Liver (tissue), 8 donors: ENCODE measurements at regions not wholly inside any gene's neighbourhood (a gene's known extent, or its start where the extent isn't known, plus 50 kb on each side); places are given as distances from the start of the nearest gene placed in this dataset.

Source experiments
- DNase-seq: peaks from one replicate; pipeline ENCODE4 v3.0.0-alpha.2; 2017; ENCODE audit warnings: low spot score
- H3K27ac ChIP-seq, 2 donors: one replicate each; pipeline ENCODE4 v1.7.0; 2013; ENCODE audit warnings: inconsistent platforms in 2 of 2, low read length in 2 of 2, control low read depth in 1 of 2, low read depth in 1 of 2, mild to moderate bottlenecking in 1 of 2
- H3K27me3 ChIP-seq, 4 donors: one replicate each; pipeline versions ENCODE4 v1.6.1 to v1.7.0; 2013; ENCODE audit warnings: low read length in 3 of 4, inconsistent platforms in 1 of 4, mild to moderate bottlenecking in 1 of 4, moderate library complexity in 1 of 4; ENCODE audit not compliant: control insufficient read depth in 4 of 4, insufficient read depth in 4 of 4
- H3K36me3 ChIP-seq, 4 donors: one replicate each; pipeline versions ENCODE4 v1.6.1 to v1.7.0; 2013; ENCODE audit warnings: low read length in 3 of 4, mild to moderate bottlenecking in 3 of 4, low read depth in 1 of 4, moderate library complexity in 1 of 4; ENCODE audit not compliant: control insufficient read depth in 4 of 4, insufficient read depth in 3 of 4
- H3K4me1 ChIP-seq, 4 donors: one replicate each; pipeline versions ENCODE4 v1.6.1 to v1.7.0; 2013; ENCODE audit warnings: low read length in 3 of 4, mild to moderate bottlenecking in 3 of 4, moderate library complexity in 1 of 4; ENCODE audit not compliant: control insufficient read depth in 4 of 4, insufficient read depth in 4 of 4
- H3K4me3 ChIP-seq, 3 donors: one replicate each; pipeline versions ENCODE4 v1.6.1 to v1.7.0; 2013; ENCODE audit warnings: low read length in 3 of 3, control low read depth in 1 of 3, low read depth in 1 of 3, mild to moderate bottlenecking in 1 of 3
- H3K9ac ChIP-seq, 2 donors: one replicate each; pipeline ENCODE4 v1.7.0; 2013; ENCODE audit warnings: low read length in 2 of 2, mild to moderate bottlenecking in 2 of 2, moderate library complexity in 2 of 2, control low read depth in 1 of 2, low read depth in 1 of 2
- H3K9me3 ChIP-seq, 4 donors: one replicate each; pipeline versions ENCODE4 v1.6.1 to v1.7.0; 2013; ENCODE audit warnings: low read length in 3 of 4; ENCODE audit not compliant: control insufficient read depth in 4 of 4
- CTCF ChIP-seq: fragments of 150-350 bp; IDR thresholded peaks from 2 replicates; pipeline ENCODE4 v1.5.1; 2017; ENCODE audit warnings: improper control_type of control experiment, low read depth, low read length; ENCODE audit not compliant: missing input control
- EGR1 ChIP-seq, 2 donors: IDR thresholded peaks; 2 replicates each; pipeline ENCODE4 v1.6.1; 2016 to 2018; ENCODE audit warnings: antibody characterized with exemption in 2 of 2, low read depth in 2 of 2
- FOXA1 ChIP-seq: IDR thresholded peaks from 2 replicates; pipeline ENCODE4 v1.6.1; 2016; ENCODE audit warnings: antibody characterized with exemption
- FOXA2 ChIP-seq: IDR thresholded peaks from 2 replicates; pipeline ENCODE4 v1.6.1; 2016; ENCODE audit warnings: antibody characterized with exemption
- GABPA ChIP-seq, 2 donors: IDR thresholded peaks in 1 of 2; conservative IDR thresholded peaks in 1 of 2; 2 replicates each; pipeline ENCODE4 v1.6.1; 2016; ENCODE audit warnings: antibody characterized with exemption in 2 of 2, mild to moderate bottlenecking in 1 of 2, moderate library complexity in 1 of 2
- HNF4A ChIP-seq, 2 donors: conservative IDR thresholded peaks; 2 replicates each; pipeline ENCODE4 v1.6.1; 2016; ENCODE audit warnings: antibody characterized with exemption in 2 of 2, mild to moderate bottlenecking in 2 of 2
- HNF4G ChIP-seq: IDR thresholded peaks from 2 replicates; pipeline ENCODE4 v1.6.1; 2016; ENCODE audit warnings: antibody characterized with exemption
- JUND ChIP-seq, 2 donors: IDR thresholded peaks; 2 replicates each; pipeline ENCODE4 v1.6.1; 2016; ENCODE audit warnings: antibody characterized with exemption in 2 of 2
- NR2F2 ChIP-seq: IDR thresholded peaks from 2 replicates; pipeline ENCODE4 v1.6.1; 2016; ENCODE audit warnings: antibody characterized with exemption
- RAD21 ChIP-seq, 2 donors: IDR thresholded peaks; 2 replicates each; pipeline ENCODE4 v1.6.1; 2016; ENCODE audit warnings: antibody characterized with exemption in 2 of 2, mild to moderate bottlenecking in 2 of 2
- REST ChIP-seq: IDR thresholded peaks from 2 replicates; pipeline ENCODE4 v1.6.1; 2016; ENCODE audit warnings: antibody characterized with exemption, mild to moderate bottlenecking
- RXRA ChIP-seq, 2 donors: IDR thresholded peaks; 2 replicates each; pipeline ENCODE4 v1.6.1; 2017 to 2018; ENCODE audit warnings: antibody characterized with exemption in 2 of 2, mild to moderate bottlenecking in 1 of 2
- SP1 ChIP-seq: IDR thresholded peaks from 2 replicates; pipeline ENCODE4 v1.6.1; 2018; ENCODE audit warnings: antibody characterized with exemption, mild to moderate bottlenecking
- TAF1 ChIP-seq: conservative IDR thresholded peaks from 2 replicates; pipeline ENCODE4 v1.6.1; 2016; ENCODE audit warnings: antibody characterized with exemption, mild to moderate bottlenecking
- ZBTB33 ChIP-seq: IDR thresholded peaks from 2 replicates; pipeline ENCODE4 v1.6.1; 2016; ENCODE audit warnings: antibody characterized with exemption
- WGBS: extraction: QIAGEN DNeasy Blood & Tissue Kit; methylation state at CpG from one replicate; pipeline ENCODE4 v1.1.7; 2013; 5-methylcytosine and 5-hydroxymethylcytosine counted together
- TF ChIP-seq, protein P1 (sequence below): IDR thresholded peaks from 2 replicates; pipeline ENCODE4 v1.6.1; 2016; ENCODE audit warnings: antibody characterized with exemption
- TF ChIP-seq, protein P2 (sequence below): IDR thresholded peaks from 2 replicates; pipeline ENCODE4 v1.6.1; 2016; ENCODE audit warnings: antibody characterized with exemption
- donor health status: healthy.
- donor health status: healthy.
- donor health status: healthy.
- donor health status: healthy.
- donor health status: healthy.

- Histone ChIP-seq H3K27me3 (no peaks in the 10 kb centered on the region), H3K9ac (no peak overlapping the region), H3K36me3 (no peaks in the 10 kb centered on the region), H3K27ac (no peak overlapping the region), H3K9me3 (no peaks in the 10 kb centered on the region), H3K4me1 (no peaks in the 10 kb centered on the region), H3K4me3 (no peak overlapping the region)
- DNase-seq = no peak
- WGBS = 71% methylated on average over 4 of the region's 4 CpGs
- TF ChIP-seq, protein P1, sequence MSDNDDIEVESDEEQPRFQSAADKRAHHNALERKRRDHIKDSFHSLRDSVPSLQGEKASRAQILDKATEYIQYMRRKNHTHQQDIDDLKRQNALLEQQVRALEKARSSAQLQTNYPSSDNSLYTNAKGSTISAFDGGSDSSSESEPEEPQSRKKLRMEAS = no peak
- TF ChIP-seq RXRA (IDR thresholded peaks at IDR 0.05) (no peak), JUND (IDR thresholded peaks at IDR 0.05) (no peak), EGR1 (IDR thresholded peaks at IDR 0.05; ENCODE audit: low read depth in 2 of 2) (no peak), FOXA2 (no peak), NR2F2 (no peak), GABPA (IDR thresholded peaks at IDR 0.05 in 1 of 2, conservative IDR thresholded peaks at IDR 0.05 in 1 of 2) (no peak), ZBTB33 (no peak), FOXA1 (no peak), SP1 (no peak)
- TF ChIP-seq, protein P2, sequence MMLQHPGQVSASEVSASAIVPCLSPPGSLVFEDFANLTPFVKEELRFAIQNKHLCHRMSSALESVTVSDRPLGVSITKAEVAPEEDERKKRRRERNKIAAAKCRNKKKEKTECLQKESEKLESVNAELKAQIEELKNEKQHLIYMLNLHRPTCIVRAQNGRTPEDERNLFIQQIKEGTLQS = no peak
Measured at GRCh38 chr4:116501954-116502353, 583.4 kb downstream of the TRAM1L1 start.

DNA sequence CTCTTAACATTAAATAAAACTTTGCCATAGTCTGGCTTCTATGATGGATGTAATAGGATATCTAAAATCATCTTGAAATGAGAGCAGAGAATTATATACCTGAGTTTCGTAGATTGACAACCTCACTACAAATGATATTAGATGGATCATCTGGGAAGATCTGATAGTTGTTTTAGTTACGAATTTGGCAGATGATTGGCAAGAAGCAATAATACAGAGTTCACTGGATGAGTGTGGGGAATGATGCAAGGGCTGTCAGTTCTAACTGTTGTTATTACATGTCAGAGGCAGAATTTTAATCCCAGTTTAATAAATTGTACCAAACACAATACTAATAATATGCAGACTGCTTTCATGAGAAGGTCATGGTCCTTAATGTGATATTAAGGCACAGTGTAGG, 585.2 kb downstream of the TRAM1L1 start:
- Histone ChIP-seq H3K4me1 (no peaks in the 10 kb centered on the region), H3K9ac (no peak overlapping the region), H3K27me3 (no peaks in the 10 kb centered on the region), H3K36me3 (no peaks in the 10 kb centered on the region), H3K27ac (no peak overlapping the region), H3K9me3 (no peaks in the 10 kb centered on the region), H3K4me3 (no peak overlapping the region)
- DNase-seq = no peak
- TF ChIP-seq, protein P1 = no peak
- TF ChIP-seq RXRA (IDR thresholded peaks at IDR 0.05) = no peak
- WGBS = 60% methylated on average over 2 of the region's 2 CpGs

GRCh38 chr4:116489739-116490138, 595.6 kb downstream of the TRAM1L1 start:
- no peak overlapping the region for H3K4me3 ChIP-seq
- H3K27me3 ChIP-seq = no peaks in the 10 kb centered on the region
- no peak overlapping the region for H3K27ac ChIP-seq
- H3K4me1 ChIP-seq = no peaks in the 10 kb centered on the region
- no peak for DNase-seq
- H3K9ac ChIP-seq = no peak overlapping the region
- H3K36me3 ChIP-seq = no peaks in the 10 kb centered on the region
- no peaks in the 10 kb centered on the region for H3K9me3 ChIP-seq
- TF ChIP-seq HNF4G (no peak), SP1 (no peak), FOXA2 (no peak), RAD21 (IDR thresholded peaks at IDR 0.05) (no peak), REST (no peak), FOXA1 (no peak), JUND (IDR thresholded peaks at IDR 0.05) (no peak), EGR1 (IDR thresholded peaks at IDR 0.05; ENCODE audit: low read depth in 2 of 2) (no peak), CTCF (no peak), ZBTB33 (no peak), GABPA (IDR thresholded peaks at IDR 0.05 in 1 of 2, conservative IDR thresholded peaks at IDR 0.05 in 1 of 2) (no peak), HNF4A (conservative IDR thresholded peaks at IDR 0.05) (no peak), TAF1 (no peak)
- TF ChIP-seq, protein P2 = no peak
- TF ChIP-seq, protein P1 = no peak
